ENCODE measurements at regions not wholly inside any gene's neighbourhood (a gene's known extent, or its start where the extent isn't known, plus 50 kb on each side); places are given as distances from the start of the nearest gene placed in this dataset.

- no peak for DNase-seq (ENCODE audit: low spot score)
- Mint-ChIP-seq H3K27ac (peak overlapping the region; percentile 58), H3K27me3 (ENCODE audit: insufficient read depth, low read depth) (peaks cover 7% of the 10 kb centered on the region), H3K9me3 (peaks cover 2% of the 10 kb centered on the region), H3K4me1 (peaks cover 22% of the 10 kb centered on the region), H3K4me3 (no peak overlapping the region), H3K36me3 (no peaks in the 10 kb centered on the region)
- TF ChIP-seq EZH2 (IDR thresholded peaks at IDR 0.05) (no peak), CTCF (IDR thresholded peaks at IDR 0.05) (no peak), EZH2phosphoT487 (IDR thresholded peaks at IDR 0.05) (no peak)
- Histone ChIP-seq H3F3A (ENCODE audit: low read depth) (peaks cover 10% of the 10 kb centered on the region), H3K4me3 (no peak overlapping the region), H3K27me3 (peaks cover 5% of the 10 kb centered on the region), H2AFZ (replicated peaks) (no peak overlapping the region), H3K9ac (no peak overlapping the region), H3K27ac (no peak overlapping the region), H4K20me1 (ENCODE audit: low read depth) (no peaks in the 10 kb centered on the region), H3K4me1 (no peaks in the 10 kb centered on the region), H3K36me3 (no peaks in the 10 kb centered on the region), H3K4me2 (no peak overlapping the region), H3K9me3 (ENCODE audit: low read depth) (no peaks in the 10 kb centered on the region), H3K79me2 (ENCODE audit: low read depth) (no peaks in the 10 kb centered on the region)
Measured at GRCh38 chr2:11075221-11075620, 80.0 kb upstream of the SLC66A3 start.

- Mint-ChIP-seq H3K27ac (peak overlapping the region; percentile 81), H3K36me3 (no peaks in the 10 kb centered on the region), H3K9me3 (no peaks in the 10 kb centered on the region), H3K27me3 (ENCODE audit: insufficient read depth, low read depth) (peaks cover 3% of the 10 kb centered on the region), H3K4me3 (no peak overlapping the region), H3K4me1 (peaks cover 21% of the 10 kb centered on the region)
- H2AFZ ChIP-seq (replicated peaks), result no peak overlapping the region
- no peaks in the 10 kb centered on the region for H4K20me1 ChIP-seq (ENCODE audit: low read depth)
- no peak overlapping the region for H3K4me2 ChIP-seq
- no peaks in the 10 kb centered on the region for H3K9me3 ChIP-seq (ENCODE audit: low read depth)
- H3K27me3 ChIP-seq, result peaks cover 5% of the 10 kb centered on the region
- DNase-seq (ENCODE audit: low spot score), result no peak
- H3K9ac ChIP-seq, result no peak overlapping the region
- peaks cover 13% of the 10 kb centered on the region for H3F3A ChIP-seq (ENCODE audit: low read depth)
- H3K27ac ChIP-seq, result no peak overlapping the region
- no peaks in the 10 kb centered on the region for H3K79me2 ChIP-seq (ENCODE audit: low read depth)
- no peaks in the 10 kb centered on the region for H3K36me3 ChIP-seq
- no peaks in the 10 kb centered on the region for H3K4me1 ChIP-seq
- no peak overlapping the region for H3K4me3 ChIP-seq
- no peak for TF ChIP-seq CTCF (IDR thresholded peaks at IDR 0.05)
- TF ChIP-seq EZH2phosphoT487 (IDR thresholded peaks at IDR 0.05), result no peak
- no peak for TF ChIP-seq EZH2 (IDR thresholded peaks at IDR 0.05)
Measured at GRCh38 chr2:11077411-11077810, 77.9 kb upstream of the SLC66A3 start.

GRCh38 chr2:11079136-11079824, 76.0 kb upstream of the SLC66A3 start:
- Histone ChIP-seq H3K9ac (no peak overlapping the region), H3K4me2 (no peak overlapping the region), H3K9me3 (ENCODE audit: low read depth) (no peaks in the 10 kb centered on the region), H3F3A (ENCODE audit: low read depth) (peaks cover 8% of the 10 kb centered on the region), H3K79me2 (ENCODE audit: low read depth) (no peaks in the 10 kb centered on the region), H3K4me3 (no peak overlapping the region), H3K4me1 (no peaks in the 10 kb centered on the region), H4K20me1 (ENCODE audit: low read depth) (no peaks in the 10 kb centered on the region), H3K36me3 (no peaks in the 10 kb centered on the region), H2AFZ (replicated peaks) (no peak overlapping the region), H3K27ac (no peak overlapping the region), H3K27me3 (no peaks in the 10 kb centered on the region)
- no peaks in the 10 kb centered on the region for H3K36me3 Mint-ChIP-seq
- TF ChIP-seq EZH2phosphoT487 (IDR thresholded peaks at IDR 0.05) (no peak), EZH2 (IDR thresholded peaks at IDR 0.05) (no peak), CTCF (IDR thresholded peaks at IDR 0.05) (no peak)
- peaks cover 10% of the 10 kb centered on the region for H3K4me1 Mint-ChIP-seq
- H3K27ac Mint-ChIP-seq, result no peak overlapping the region
- H3K4me3 Mint-ChIP-seq, result no peak overlapping the region
- DNase-seq (ENCODE audit: low spot score), result no peak
- peaks cover 3% of the 10 kb centered on the region for H3K27me3 Mint-ChIP-seq (ENCODE audit: insufficient read depth, low read depth)
- peaks cover 2% of the 10 kb centered on the region for H3K9me3 Mint-ChIP-seq

Data from neural progenitor cell (in vitro differentiated cells).